ENCODE measurements at regions not wholly inside any gene's neighbourhood (a gene's known extent, or its start where the extent isn't known, plus 50 kb on each side); places are given as distances from the start of the nearest gene placed in this dataset.

GRCh38 chr11:19436932-19437331 lies 196.2 kb upstream of the E2F8 start:
- H3K9ac ChIP-seq (ENCODE audit: insufficient read length) = no peak overlapping the region
- no peak for TF ChIP-seq FOXP2 (optimal IDR thresholded peaks at IDR 0.05; ENCODE audit: control extremely low read depth, extremely low read length, insufficient read depth)
- TF ChIP-seq POLR2AphosphoS5 (IDR thresholded peaks at IDR 0.05; ENCODE audit: borderline replicate concordance, low read depth, low read length) = no peak
- no peak for TF ChIP-seq EZH2 (IDR thresholded peaks at IDR 0.05)
- H3K36me3 ChIP-seq (ENCODE audit: insufficient read depth, low read length) = no peaks in the 10 kb centered on the region
- no peak for DNase-seq (ENCODE audit: low read depth, low spot score)
- H3K4me3 ChIP-seq = no peak overlapping the region
- H3K27ac ChIP-seq = no peak overlapping the region
- H3K9me3 ChIP-seq (ENCODE audit: low read depth, low read length) = no peaks in the 10 kb centered on the region

GRCh38 chr11:19435306-19435989 lies 194.7 kb upstream of the E2F8 start:
- no peak for DNase-seq (ENCODE audit: low read depth, low spot score)
- H3K9ac ChIP-seq (ENCODE audit: insufficient read length) = no peak overlapping the region
- H3K27ac ChIP-seq = no peak overlapping the region
- no peak overlapping the region for H3K4me3 ChIP-seq
- H3K36me3 ChIP-seq (ENCODE audit: insufficient read depth, low read length) = no peaks in the 10 kb centered on the region
- no peak for TF ChIP-seq EZH2 (IDR thresholded peaks at IDR 0.05)
- no peak for TF ChIP-seq POLR2AphosphoS5 (IDR thresholded peaks at IDR 0.05; ENCODE audit: borderline replicate concordance, low read depth, low read length)
- no peak for TF ChIP-seq FOXP2 (optimal IDR thresholded peaks at IDR 0.05; ENCODE audit: control extremely low read depth, extremely low read length, insufficient read depth)
- H3K9me3 ChIP-seq (ENCODE audit: low read depth, low read length) = no peaks in the 10 kb centered on the region

GRCh38 chr11:19433791-19434190 lies 193.0 kb upstream of the E2F8 start:
- no peak for DNase-seq (ENCODE audit: low read depth, low spot score)
- H3K27ac ChIP-seq = no peak overlapping the region
- no peak overlapping the region for H3K4me3 ChIP-seq
- TF ChIP-seq POLR2AphosphoS5 (IDR thresholded peaks at IDR 0.05; ENCODE audit: borderline replicate concordance, low read depth, low read length) (no peak), EZH2 (IDR thresholded peaks at IDR 0.05) (no peak), FOXP2 (optimal IDR thresholded peaks at IDR 0.05; ENCODE audit: control extremely low read depth, extremely low read length, insufficient read depth) (no peak)
- H3K36me3 ChIP-seq (ENCODE audit: insufficient read depth, low read length) = no peaks in the 10 kb centered on the region
- H3K9ac ChIP-seq (ENCODE audit: insufficient read length) = no peak overlapping the region
- no peaks in the 10 kb centered on the region for H3K9me3 ChIP-seq (ENCODE audit: low read depth, low read length)

GRCh38 chr11:19433367-19433766 lies 192.6 kb upstream of the E2F8 start:
- DNase-seq (ENCODE audit: low read depth, low spot score) = no peak
- Histone ChIP-seq H3K36me3 (ENCODE audit: insufficient read depth, low read length) (no peaks in the 10 kb centered on the region), H3K4me3 (no peak overlapping the region), H3K9ac (ENCODE audit: insufficient read length) (no peak overlapping the region), H3K9me3 (ENCODE audit: low read depth, low read length) (no peaks in the 10 kb centered on the region), H3K27ac (no peak overlapping the region)
- TF ChIP-seq EZH2 (IDR thresholded peaks at IDR 0.05) = no peak
- TF ChIP-seq FOXP2 (optimal IDR thresholded peaks at IDR 0.05; ENCODE audit: control extremely low read depth, extremely low read length, insufficient read depth) = no peak
- no peak for TF ChIP-seq POLR2AphosphoS5 (IDR thresholded peaks at IDR 0.05; ENCODE audit: borderline replicate concordance, low read depth, low read length)

- no peak for TF ChIP-seq FOXP2 (optimal IDR thresholded peaks at IDR 0.05; ENCODE audit: control extremely low read depth, extremely low read length, insufficient read depth)
- Histone ChIP-seq H3K4me3 (no peak overlapping the region), H3K9ac (ENCODE audit: insufficient read length) (no peak overlapping the region), H3K9me3 (ENCODE audit: low read depth, low read length) (no peaks in the 10 kb centered on the region), H3K27ac (no peak overlapping the region), H3K36me3 (ENCODE audit: insufficient read depth, low read length) (no peaks in the 10 kb centered on the region)
- DNase-seq (ENCODE audit: low read depth, low spot score) = peak; percentile 3
Measured at GRCh38 chr11:19432370-19433061, 191.8 kb upstream of the E2F8 start.

- TF ChIP-seq POLR2AphosphoS5 (IDR thresholded peaks at IDR 0.05; ENCODE audit: borderline replicate concordance, low read depth, low read length) (no peak), EZH2 (IDR thresholded peaks at IDR 0.05) (no peak), FOXP2 (optimal IDR thresholded peaks at IDR 0.05; ENCODE audit: control extremely low read depth, extremely low read length, insufficient read depth) (no peak)
- H3K9me3 ChIP-seq (ENCODE audit: low read depth, low read length) = no peaks in the 10 kb centered on the region
- no peak overlapping the region for H3K4me3 ChIP-seq
- H3K27ac ChIP-seq = no peak overlapping the region
- no peak overlapping the region for H3K9ac ChIP-seq (ENCODE audit: insufficient read length)
- no peak for DNase-seq (ENCODE audit: low read depth, low spot score)
- no peaks in the 10 kb centered on the region for H3K36me3 ChIP-seq (ENCODE audit: insufficient read depth, low read length)
Measured at GRCh38 chr11:19430754-19431398, 190.1 kb upstream of the E2F8 start.

- H3K27ac ChIP-seq = no peak overlapping the region
- TF ChIP-seq EZH2 (IDR thresholded peaks at IDR 0.05) = no peak
- TF ChIP-seq FOXP2 (optimal IDR thresholded peaks at IDR 0.05; ENCODE audit: control extremely low read depth, extremely low read length, insufficient read depth) = no peak
- no peak for TF ChIP-seq POLR2AphosphoS5 (IDR thresholded peaks at IDR 0.05; ENCODE audit: borderline replicate concordance, low read depth, low read length)
- H3K4me3 ChIP-seq = no peak overlapping the region
- H3K36me3 ChIP-seq (ENCODE audit: insufficient read depth, low read length) = no peaks in the 10 kb centered on the region
- no peak for DNase-seq (ENCODE audit: low read depth, low spot score)
- H3K9ac ChIP-seq (ENCODE audit: insufficient read length) = no peak overlapping the region
- no peaks in the 10 kb centered on the region for H3K9me3 ChIP-seq (ENCODE audit: low read depth, low read length)
Measured at GRCh38 chr11:19430346-19430745, 189.6 kb upstream of the E2F8 start.

GRCh38 chr11:19429108-19429760 lies 188.5 kb upstream of the E2F8 start:
- Histone ChIP-seq H3K27ac (no peak overlapping the region), H3K9me3 (ENCODE audit: low read depth, low read length) (no peaks in the 10 kb centered on the region), H3K36me3 (ENCODE audit: insufficient read depth, low read length) (no peaks in the 10 kb centered on the region), H3K4me3 (no peak overlapping the region), H3K9ac (ENCODE audit: insufficient read length) (no peak overlapping the region)
- TF ChIP-seq EZH2 (IDR thresholded peaks at IDR 0.05) (no peak), FOXP2 (optimal IDR thresholded peaks at IDR 0.05; ENCODE audit: control extremely low read depth, extremely low read length, insufficient read depth) (no peak), POLR2AphosphoS5 (IDR thresholded peaks at IDR 0.05; ENCODE audit: borderline replicate concordance, low read depth, low read length) (no peak)
- DNase-seq (ENCODE audit: low read depth, low spot score) = no peak
